ENCODE measurements at regions not wholly inside any gene's neighbourhood (a gene's known extent, or its start where the extent isn't known, plus 50 kb on each side); places are given as distances from the start of the nearest gene placed in this dataset.

DNA sequence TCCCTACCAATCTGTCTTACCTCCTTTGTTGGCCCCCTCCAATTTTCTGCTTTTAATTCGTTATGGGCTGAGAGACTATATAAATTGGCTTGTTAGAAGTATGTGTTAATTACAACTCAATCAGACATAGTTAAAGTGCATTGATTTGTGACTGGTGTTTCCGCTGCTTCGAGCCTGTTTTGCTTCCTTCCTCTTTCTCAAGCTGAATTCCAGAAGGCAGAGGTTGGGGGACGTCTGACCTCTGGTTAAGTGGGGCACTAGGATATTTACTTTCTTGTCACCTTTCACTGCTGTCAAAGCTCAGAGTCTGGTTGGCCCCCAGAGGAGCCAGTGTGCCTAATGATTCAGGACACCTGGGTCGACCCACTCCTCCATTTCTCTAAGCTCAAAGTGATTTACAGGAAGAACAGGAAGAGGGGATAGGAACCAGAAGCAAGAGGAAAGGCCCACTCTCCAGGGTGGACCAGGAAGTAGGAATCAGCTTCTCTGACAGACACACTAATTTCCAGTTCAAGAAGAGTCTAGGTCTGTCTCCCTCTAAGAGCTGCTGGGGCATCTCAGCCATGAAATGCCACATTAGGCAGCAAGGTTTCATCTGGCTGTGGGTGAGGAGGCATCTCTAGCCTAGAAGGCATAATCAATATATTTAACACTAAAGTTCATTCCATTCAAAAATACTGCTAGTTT is 397.2 kb upstream of the NPVF start:
- TF ChIP-seq, protein P1, sequence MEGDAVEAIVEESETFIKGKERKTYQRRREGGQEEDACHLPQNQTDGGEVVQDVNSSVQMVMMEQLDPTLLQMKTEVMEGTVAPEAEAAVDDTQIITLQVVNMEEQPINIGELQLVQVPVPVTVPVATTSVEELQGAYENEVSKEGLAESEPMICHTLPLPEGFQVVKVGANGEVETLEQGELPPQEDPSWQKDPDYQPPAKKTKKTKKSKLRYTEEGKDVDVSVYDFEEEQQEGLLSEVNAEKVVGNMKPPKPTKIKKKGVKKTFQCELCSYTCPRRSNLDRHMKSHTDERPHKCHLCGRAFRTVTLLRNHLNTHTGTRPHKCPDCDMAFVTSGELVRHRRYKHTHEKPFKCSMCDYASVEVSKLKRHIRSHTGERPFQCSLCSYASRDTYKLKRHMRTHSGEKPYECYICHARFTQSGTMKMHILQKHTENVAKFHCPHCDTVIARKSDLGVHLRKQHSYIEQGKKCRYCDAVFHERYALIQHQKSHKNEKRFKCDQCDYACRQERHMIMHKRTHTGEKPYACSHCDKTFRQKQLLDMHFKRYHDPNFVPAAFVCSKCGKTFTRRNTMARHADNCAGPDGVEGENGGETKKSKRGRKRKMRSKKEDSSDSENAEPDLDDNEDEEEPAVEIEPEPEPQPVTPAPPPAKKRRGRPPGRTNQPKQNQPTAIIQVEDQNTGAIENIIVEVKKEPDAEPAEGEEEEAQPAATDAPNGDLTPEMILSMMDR (conservative IDR thresholded peaks at IDR 0.05; ENCODE audit: low read depth, low read length): no peak
- TF ChIP-seq EZH2 (IDR thresholded peaks at IDR 0.05; ENCODE audit: borderline replicate concordance, low read depth, low read length, poor library complexity, severe bottlenecking): no peak
